K562 (cell line): ENCODE measurements at regions not wholly inside any gene's neighbourhood (a gene's known extent, or its start where the extent isn't known, plus 50 kb on each side); places are given as distances from the start of the nearest gene placed in this dataset.

ENCODE experiments used
- ATAC-seq: fragments of 200-7000 bp; cut with Tn5 transposase; 3 replicates; pipeline ENCODE4 v1.9.1; 2020; ENCODE audit warnings: moderate library complexity
- BruUV-seq: library from RNA; stranded (reverse); fragments of 400-500 nt; replicated peaks from 2 replicates; lab custom pipeline; 2021; lab: Mats Ljungman, UMichigan
- CTCF ChIA-PET: fragments of 300-600 bp; formaldehyde crosslinking; extraction: SDS; loops from one replicate; lab custom pipeline; 2021; ENCODE audit warnings: low intra/inter-chr PET ratio; lab: Yijun Ruan, JAX
- POLR2A ChIA-PET: fragments of 300-600, 350-650 bp; sonication (Branson Sonifier 250); formaldehyde crosslinking; extraction: SDS; loops from one replicate; lab custom pipeline; 2021; ENCODE audit warnings: antibody characterized with exemption, inconsistent platforms; lab: Yijun Ruan, JAX
- DNase-seq, 4 experiments: peaks; one replicate each; pipeline versions ENCODE4 v3.0.0 to v3.0.0-alpha.2; 2011 to 2018; ENCODE audit warnings: low spot score in 3 of 4, mixed read lengths in 3 of 4; ENCODE audit errors: extremely low read depth in 1 of 4
- FAIRE-seq: peaks from 2 replicates; lab custom pipeline; 2011; peaks lifted over from hg19 to GRCh38; lab: Jason Lieb, UNC
- H2AFZ ChIP-seq: 2 replicates; pipeline ENCODE4 v1.6.0; 2011; ENCODE audit warnings: low read depth, low read length, control low read depth, inconsistent platforms
- H3K27ac ChIP-seq: fragments of 200-600 bp; 3 replicates; pipeline ENCODE4 v1.8.0; 2011; ENCODE audit warnings: low read depth, mild to moderate bottlenecking, control low read depth, inconsistent platforms, low read length, moderate library complexity, mixed read lengths; ENCODE audit errors: extremely low read depth
- H3K27me3 ChIP-seq, 2 experiments: fragments of 300-600 bp in 1 of 2; 2 replicates in 1 of 2; 3 replicates in 1 of 2; pipeline versions ENCODE4 v1.6.0 to v1.8.0; 2011; ENCODE audit warnings: inconsistent platforms in 2 of 2, low read length in 2 of 2, mild to moderate bottlenecking in 1 of 2, mixed read lengths in 1 of 2, moderate library complexity in 1 of 2; ENCODE audit not compliant: control insufficient read depth in 2 of 2, insufficient read depth in 2 of 2
- H3K36me3 ChIP-seq: fragments of 300-600 bp; 3 replicates; pipeline ENCODE4 v1.8.0; 2011; ENCODE audit warnings: mild to moderate bottlenecking, low read length, inconsistent platforms; ENCODE audit not compliant: control insufficient read depth, insufficient read depth
- H3K4me1 ChIP-seq, 2 experiments: fragments of 200-600 bp in 1 of 2; replicated peaks in 1 of 2; 2 replicates in 1 of 2; 3 replicates in 1 of 2; pipeline versions ENCODE4 v1.5.1 to v1.8.0; 2011; ENCODE audit warnings: inconsistent platforms in 2 of 2, low read length in 2 of 2, mild to moderate bottlenecking in 1 of 2, mixed read lengths in 1 of 2, moderate library complexity in 1 of 2; ENCODE audit not compliant: control insufficient read depth in 2 of 2, insufficient read depth in 2 of 2
- H3K4me2 ChIP-seq: 2 replicates; pipeline ENCODE4 v1.6.1; 2011; ENCODE audit warnings: low read length, control low read depth, inconsistent platforms, mixed read lengths; ENCODE audit not compliant: insufficient read depth
- H3K4me3 ChIP-seq: fragments of 200-600 bp; sonication (generic), shearing (Covaris generic); 2 replicates; pipeline ENCODE4 v1.5.1; 2016; ENCODE audit warnings: control low read depth, inconsistent platforms
- H3K79me2 ChIP-seq: fragments of 200-600 bp; 3 replicates; pipeline ENCODE4 v1.8.0; 2011; ENCODE audit warnings: low read length, inconsistent platforms; ENCODE audit not compliant: control insufficient read depth, insufficient read depth
- H3K9ac ChIP-seq, 2 experiments: 2 replicates each; pipeline versions ENCODE4 v1.6.0 to v1.6.1; 2011; ENCODE audit warnings: low read depth in 2 of 2, low read length in 2 of 2, control low read depth in 1 of 2, inconsistent platforms in 1 of 2, mild to moderate bottlenecking in 1 of 2, mixed read lengths in 1 of 2; ENCODE audit not compliant: insufficient read depth in 1 of 2
- H3K9me1 ChIP-seq: one replicate; pipeline ENCODE4 v1.6.0; 2011; ENCODE audit warnings: inconsistent platforms, mild to moderate bottlenecking, low read length, moderate library complexity; ENCODE audit not compliant: control insufficient read depth, insufficient read depth
- H3K9me3 ChIP-seq: replicated peaks from 2 replicates; pipeline ENCODE4 v1.5.1; 2011; ENCODE audit warnings: low read depth, low read length, inconsistent platforms; ENCODE audit not compliant: control insufficient read depth, insufficient read depth
- H4K20me1 ChIP-seq: replicated peaks from 2 replicates; pipeline ENCODE4 v1.6.1; 2011; ENCODE audit warnings: low read length, inconsistent platforms, mixed read lengths; ENCODE audit not compliant: control insufficient read depth, insufficient read depth
- ATF3 ChIP-seq, 2 experiments: fragments of 450-650 bp in 1 of 2; sonication (generic) in 1 of 2; formaldehyde crosslinking in 1 of 2; IDR thresholded peaks in 1 of 2; conservative IDR thresholded peaks in 1 of 2; 2 replicates each; pipeline versions ENCODE4 v1.6.1 to v1.8.1; 2016 to 2023; ENCODE audit warnings: mild to moderate bottlenecking in 2 of 2, moderate library complexity in 2 of 2, inconsistent platforms in 1 of 2, missing genetic modification reagents in 1 of 2
- E2F4 ChIP-seq: sonication (generic); formaldehyde crosslinking; IDR thresholded peaks from 2 replicates; pipeline ENCODE4 v1.8.0; 2022; ENCODE audit warnings: mild to moderate bottlenecking, low read depth, missing genetic modification reagents
- GATAD2B ChIP-seq: fragments of 450-650 bp; IDR thresholded peaks from 2 replicates; pipeline ENCODE4 v1.6.1; 2017; ENCODE audit warnings: mild to moderate bottlenecking, borderline replicate concordance
- HCFC1 ChIP-seq: IDR thresholded peaks from 2 replicates; pipeline ENCODE4 v1.6.1; 2012; ENCODE audit warnings: low read depth, low read length, improper control_type of control experiment
- JUN ChIP-seq, 2 experiments: sonication (generic) in 1 of 2; formaldehyde crosslinking in 1 of 2; IDR thresholded peaks; 2 replicates each; pipeline versions ENCODE4 v1.6.1 to v1.8.0; 2012 to 2022; ENCODE audit warnings: borderline replicate concordance in 2 of 2, mild to moderate bottlenecking in 2 of 2, improper control_type of control experiment in 1 of 2, low read depth in 1 of 2, low read length in 1 of 2, missing genetic modification reagents in 1 of 2
- MBD2 ChIP-seq: sonication (generic); IDR thresholded peaks from 2 replicates; pipeline ENCODE4 v1.6.1; 2016; ENCODE audit warnings: low read depth, borderline replicate concordance
- NR0B1 ChIP-seq: fragments of 450-650 bp; IDR thresholded peaks from one replicate; pipeline ENCODE4 v1.6.1; 2018; ENCODE audit warnings: mild to moderate bottlenecking, moderate library complexity; ENCODE audit not compliant: partially characterized antibody
- NRF1 ChIP-seq, 2 experiments: fragments of 450-650 bp; IDR thresholded peaks in 1 of 2; conservative IDR thresholded peaks in 1 of 2; 2 replicates each; pipeline ENCODE4 v1.6.1; 2014; ENCODE audit warnings: mild to moderate bottlenecking in 2 of 2
- SLC30A9 ChIP-seq: fragments of 250-450 bp; sonication (Bioruptor Pico); IDR thresholded peaks from 2 replicates; pipeline ENCODE4 v1.8.0; 2022; ENCODE audit warnings: mild to moderate bottlenecking, moderate library complexity
- SNAPC5 ChIP-seq: fragments of 250-450 bp; sonication (Bioruptor Pico); IDR thresholded peaks from 2 replicates; pipeline ENCODE4 v1.8.0; 2021; ENCODE audit warnings: moderate library complexity, mild to moderate bottlenecking, inconsistent platforms
- ZBTB34 ChIP-seq: fragments of 250-450 bp; sonication (Bioruptor Pico); IDR thresholded peaks from 2 replicates; pipeline ENCODE4 v1.8.0; 2021; ENCODE audit warnings: mild to moderate bottlenecking, moderate library complexity
- ZNF316 ChIP-seq: fragments of 450-650 bp; IDR thresholded peaks from 2 replicates; pipeline ENCODE4 v1.6.1; 2016
- WGBS: fragments of 100-300 bp; shearing (Covaris generic); methylation state at CpG from one replicate; pipeline ENCODE4 v1.1.6; 2016; ENCODE audit warnings: low coverage, mixed read lengths; ENCODE audit not compliant: insufficient coverage; ENCODE audit errors: missing lambda C conversion rate; 5-methylcytosine and 5-hydroxymethylcytosine counted together
- in situ Hi-C: fragments of 300-500 bp; cut with MboI; formaldehyde crosslinking; loops from 4 replicates; pipeline ENCODE4 v1.15.0; 2018; ENCODE audit warnings: inconsistent platforms, mixed read lengths
- intact Hi-C: fragments of 100-400 bp; cut with micrococcal nuclease; formaldehyde crosslinking; loops from 2 replicates; pipeline ENCODE4 v1.14.2; 2022

- TF ChIP-seq E2F4 (CRISPR knock-in tag) (no peak), ZNF316 (no peak), HCFC1 (no peak), SLC30A9 (CRISPR knock-in tag) (no peak), ATF3 (IDR thresholded peaks at IDR 0.05) (no peak), ATF3 (CRISPR knock-in tag; conservative IDR thresholded peaks at IDR 0.05) (no peak), JUN (IDR thresholded peaks at IDR 0.05; ENCODE audit: borderline replicate concordance, low read depth, low read length) (no peak), JUN (CRISPR knock-in tag; IDR thresholded peaks at IDR 0.05; ENCODE audit: borderline replicate concordance) (no peak), MBD2 (no peak), SNAPC5 (no peak)
Observed at GRCh38 chr11:80636999-80637398, 1196.2 kb upstream of the TENM4 start (continued).

- BruUV-seq: no TSS peak
- DNase-seq (no peak), ATAC-seq (no peak), FAIRE-seq (no peak)
- in situ Hi-C loops: no loop called here
- intact Hi-C loops: no loop called here
- H4K20me1 ChIP-seq: no peaks in the 10 kb centered on the region
- H2AFZ ChIP-seq: no peak overlapping the region
- 0% methylated on average over 3 of the region's 3 CpGs for WGBS
- no peak overlapping the region for H3K4me3 ChIP-seq
- no peaks in the 10 kb centered on the region for H3K36me3 ChIP-seq
- no peaks in the 10 kb centered on the region for H3K9me3 ChIP-seq
- no peak overlapping the region for H3K9ac ChIP-seq
- no peak overlapping the region for H3K4me2 ChIP-seq
- ChIA-PET POLR2A (no interaction called here), CTCF (no interaction called here)
- no peak overlapping the region for H3K27ac ChIP-seq
- H3K4me1 ChIP-seq: no peaks in the 10 kb centered on the region
- no peaks in the 10 kb centered on the region for H3K9me1 ChIP-seq
- no peaks in the 10 kb centered on the region for H3K79me2 ChIP-seq
- no peaks in the 10 kb centered on the region for H3K27me3 ChIP-seq
- TF ChIP-seq GATAD2B (no peak), ZBTB34 (CRISPR knock-in tag) (no peak), NRF1 (conservative IDR thresholded peaks at IDR 0.05 in 1 of 2, IDR thresholded peaks at IDR 0.05 in 1 of 2) (no peak), NR0B1 (no peak)
Observed at GRCh38 chr11:80635178-80635577, 1194.3 kb upstream of the TENM4 start.
